H1 (cell line): ENCODE measurements at regions not wholly inside any gene's neighbourhood (a gene's known extent, or its start where the extent isn't known, plus 50 kb on each side); places are given as distances from the start of the nearest gene placed in this dataset.
"Not testable (repeated sequence)": the region's sequence is repeated elsewhere in the genome, so short reads cannot be mapped to it uniquely, and the experiment has no call there.

Experiments
- CTCF ChIA-PET: fragments of 300-600 bp; sonication (Branson Sonifier 250); formaldehyde crosslinking; loops from one replicate; lab custom pipeline; 2021; ENCODE audit not compliant: partially characterized antibody; lab: Charles Lee
- POLR2A ChIA-PET: fragments of 300-600 bp; sonication (Branson Sonifier 250); formaldehyde crosslinking; loops from one replicate; lab custom pipeline; 2021; ENCODE audit warnings: inconsistent platforms; ENCODE audit not compliant: partially characterized antibody; lab: Charles Lee
- DNase-seq, 2 experiments: peaks; one replicate each; pipeline versions ENCODE4 v3.0.0 to v3.0.0-alpha.2; 2010 to 2022; ENCODE audit warnings: low spot score in 2 of 2, low read depth in 1 of 2, mixed read lengths in 1 of 2
- FAIRE-seq: peaks from 2 replicates; lab custom pipeline; 2011; peaks lifted over from hg19 to GRCh38; lab: Jason Lieb, UNC
- H2AFZ ChIP-seq: 2 replicates; pipeline ENCODE4 v1.8.1; 2012; ENCODE audit warnings: low read length, inconsistent platforms
- H2AK5ac ChIP-seq: 2 replicates; pipeline ENCODE4 v1.6.1; 2013; ENCODE audit warnings: low read depth, low read length
- H2BK120ac ChIP-seq: replicated peaks from 2 replicates; pipeline ENCODE3; 2013; ENCODE audit warnings: low read depth, low read length, inconsistent platforms
- H2BK12ac ChIP-seq: 2 replicates; pipeline ENCODE4 v1.6.1; 2013; ENCODE audit warnings: low read depth, low read length
- H2BK15ac ChIP-seq: 2 replicates; pipeline ENCODE4 v1.6.1; 2013; ENCODE audit warnings: low read length
- H2BK20ac ChIP-seq: 2 replicates; pipeline ENCODE4 v1.6.1; 2013; ENCODE audit warnings: low read length
- H2BK5ac ChIP-seq: 2 replicates; pipeline ENCODE4 v1.6.1; 2013; ENCODE audit warnings: low read depth, low read length
- H3K14ac ChIP-seq: 2 replicates; pipeline ENCODE4 v1.6.1; 2013; ENCODE audit warnings: inconsistent platforms; ENCODE audit not compliant: insufficient read length
- H3K18ac ChIP-seq: 2 replicates; pipeline ENCODE4 v1.6.1; 2013; ENCODE audit warnings: low read length; ENCODE audit errors: extremely low read depth
- H3K23ac ChIP-seq: 2 replicates; pipeline ENCODE4 v1.6.1; 2013; ENCODE audit warnings: inconsistent platforms; ENCODE audit not compliant: insufficient read length
- H3K23me2 ChIP-seq: 2 replicates; pipeline ENCODE4 v1.6.1; 2013; ENCODE audit warnings: low read depth, low read length
- H3K27ac ChIP-seq: 2 replicates; pipeline ENCODE4 v1.6.1; 2011; ENCODE audit warnings: low read depth, low read length, inconsistent platforms
- H3K27me3 ChIP-seq, 4 experiments: replicated peaks in 1 of 4; 1 replicate in 1 of 4; 2 replicates in 3 of 4; pipeline versions ENCODE4 v1.6.1 to v1.8.1; 2011 to 2013; ENCODE audit warnings: low read length in 3 of 4, mild to moderate bottlenecking in 3 of 4, inconsistent platforms in 2 of 4, mixed read lengths in 2 of 4, moderate library complexity in 1 of 4; ENCODE audit not compliant: control insufficient read depth in 3 of 4, insufficient read depth in 3 of 4; ENCODE audit errors: extremely low read depth in 1 of 4
- H3K36me3 ChIP-seq, 4 experiments: 2 replicates each; pipeline versions ENCODE4 v1.6.1 to v1.8.1; 2011 to 2013; ENCODE audit warnings: mild to moderate bottlenecking in 4 of 4, low read length in 3 of 4, moderate library complexity in 2 of 4, control low read depth in 1 of 4, inconsistent platforms in 1 of 4; ENCODE audit not compliant: insufficient read depth in 4 of 4, control insufficient read depth in 2 of 4
- H3K4ac ChIP-seq: replicated peaks from 2 replicates; pipeline ENCODE3; 2013; ENCODE audit warnings: low read length, low read depth, mixed read lengths, inconsistent platforms; ENCODE audit not compliant: insufficient read length
- H3K4me1 ChIP-seq, 4 experiments: replicated peaks in 1 of 4; 1 replicate in 1 of 4; 2 replicates in 3 of 4; pipeline versions ENCODE4 v1.6.1 to v1.8.1; 2011 to 2013; ENCODE audit warnings: low read length in 3 of 4, inconsistent platforms in 2 of 4, mixed read lengths in 1 of 4; ENCODE audit not compliant: insufficient read depth in 4 of 4, control insufficient read depth in 3 of 4
- H3K4me2 ChIP-seq, 2 experiments: 2 replicates each; pipeline versions ENCODE4 v1.6.1 to v1.8.1; 2011 to 2013; ENCODE audit warnings: low read depth in 2 of 2, low read length in 2 of 2, control low read depth in 1 of 2, inconsistent platforms in 1 of 2, mild to moderate bottlenecking in 1 of 2; ENCODE audit not compliant: insufficient read depth in 1 of 2
- H3K4me3 ChIP-seq, 4 experiments: fragments of 200-600, 300-600 bp in 1 of 4; sonication (generic), shearing (Covaris generic), sonication (Bioruptor Twin) in 1 of 4; 2 replicates each; pipeline versions ENCODE4 v1.5.1 to v1.8.1; 2011 to 2016; ENCODE audit warnings: low read length in 4 of 4, low read depth in 3 of 4, control low read depth in 2 of 4, inconsistent platforms in 2 of 4, mild to moderate bottlenecking in 2 of 4, mixed read lengths in 1 of 4, moderate library complexity in 1 of 4; ENCODE audit not compliant: insufficient read depth in 2 of 4; ENCODE audit errors: extremely low read depth in 1 of 4
- H3K56ac ChIP-seq: replicated peaks from 2 replicates; pipeline ENCODE3; 2013; ENCODE audit warnings: low read depth, mild to moderate bottlenecking, mixed read lengths, low read length, inconsistent platforms; ENCODE audit not compliant: insufficient read length
- H3K79me1 ChIP-seq: 2 replicates; pipeline ENCODE4 v1.6.1; 2013; ENCODE audit warnings: low read depth, low read length, control low read depth
- H3K79me2 ChIP-seq, 2 experiments: 2 replicates each; pipeline versions ENCODE4 v1.6.1 to v1.8.1; 2012 to 2013; ENCODE audit warnings: low read length in 2 of 2, mild to moderate bottlenecking in 2 of 2, inconsistent platforms in 1 of 2; ENCODE audit not compliant: insufficient read depth in 2 of 2, control insufficient read depth in 1 of 2
- H3K9ac ChIP-seq, 4 experiments: replicated peaks in 1 of 4; 1 replicate in 1 of 4; 2 replicates in 3 of 4; pipeline versions ENCODE4 v1.6.1 to v1.8.1; 2011 to 2013; ENCODE audit warnings: low read depth in 3 of 4, low read length in 3 of 4, control low read depth in 2 of 4, mild to moderate bottlenecking in 2 of 4, moderate library complexity in 2 of 4, inconsistent platforms in 1 of 4; ENCODE audit errors: extremely low read depth in 1 of 4
- H3K9me3 ChIP-seq, 2 experiments: 2 replicates each; pipeline versions ENCODE4 v1.6.1 to v1.8.1; 2012 to 2013; ENCODE audit warnings: mild to moderate bottlenecking in 2 of 2, moderate library complexity in 2 of 2, control low read depth in 1 of 2, inconsistent platforms in 1 of 2, low read depth in 1 of 2, low read length in 1 of 2, mixed read lengths in 1 of 2; ENCODE audit not compliant: insufficient read depth in 2 of 2
- H4K20me1 ChIP-seq, 2 experiments: replicated peaks in 1 of 2; 2 replicates each; pipeline versions ENCODE3 to v1.8.1; 2011 to 2013; ENCODE audit warnings: inconsistent platforms in 2 of 2, low read length in 2 of 2, mild to moderate bottlenecking in 1 of 2; ENCODE audit not compliant: insufficient read depth in 2 of 2, control insufficient read depth in 1 of 2
- H4K5ac ChIP-seq: 2 replicates; pipeline ENCODE4 v1.6.1; 2013; ENCODE audit warnings: low read length, low read depth, mixed read lengths, inconsistent platforms; ENCODE audit not compliant: insufficient read length
- H4K8ac ChIP-seq: 2 replicates; pipeline ENCODE4 v1.8.0; 2013; ENCODE audit warnings: mild to moderate bottlenecking, moderate library complexity, low read length, inconsistent platforms; ENCODE audit not compliant: insufficient read depth; ENCODE audit errors: extremely low read depth
- H4K91ac ChIP-seq: replicated peaks from 2 replicates; pipeline ENCODE3; 2013; ENCODE audit warnings: low read length, mixed read lengths, inconsistent platforms; ENCODE audit not compliant: insufficient read length
- WGBS, 2 experiments: shearing (Covaris generic) in 1 of 2; methylation state at CpG; one replicate each; pipeline versions ENCODE4 v1.1.6 to v1.1.7; 2013 to 2015; ENCODE audit warnings: low lambda C conversion rate in 2 of 2, mixed read lengths in 2 of 2, inconsistent platforms in 1 of 2, low coverage in 1 of 2, missing lambda C conversion rate in 1 of 2; ENCODE audit not compliant: insufficient replicate concordance in 2 of 2, insufficient coverage in 1 of 2, insufficient read length in 1 of 2; ENCODE audit errors: extremely low coverage in 1 of 2, missing lambda C conversion rate in 1 of 2; 5-methylcytosine and 5-hydroxymethylcytosine counted together

GRCh38 chr14:101090478-101090877 lies 187.0 kb upstream of the RTL1 start:
- DNase-seq, H4K20me1 ChIP-seq, H3K79me1 ChIP-seq, CTCF ChIA-PET, H4K91ac ChIP-seq, H3K9ac ChIP-seq, H3K4me3 ChIP-seq, H3K18ac ChIP-seq, H3K79me2 ChIP-seq, H2BK5ac ChIP-seq, H3K27ac ChIP-seq, H3K4me1 ChIP-seq, H2BK20ac ChIP-seq, H2AK5ac ChIP-seq, H3K14ac ChIP-seq, H3K56ac ChIP-seq, H3K23ac ChIP-seq, H3K4me2 ChIP-seq, H3K27me3 ChIP-seq, H3K23me2 ChIP-seq, H2BK120ac ChIP-seq, H2BK15ac ChIP-seq, FAIRE-seq, H3K9me3 ChIP-seq, H3K4ac ChIP-seq, H4K8ac ChIP-seq, H4K5ac ChIP-seq, H2AFZ ChIP-seq, H2BK12ac ChIP-seq, H3K36me3 ChIP-seq: not testable (repeated sequence)
- 92% methylated on average over 11 of the region's 11 CpGs; no CpG with 5 or more reads in 1 of the 2 experiments for WGBS, 2 experiments
- POLR2A ChIA-PET = interaction anchor here (1.3 kb wide), 1 partner anchor 15 kb away, joined by 3 read pairs; no protein-coding TSS in a partner anchor
